GM06990 (cell line): ENCODE measurements at regions not wholly inside any gene's neighbourhood (a gene's known extent, or its start where the extent isn't known, plus 50 kb on each side); places are given as distances from the start of the nearest gene placed in this dataset.
"Not testable (repeated sequence)": the region's sequence is repeated elsewhere in the genome, so short reads cannot be mapped to it uniquely, and the experiment has no call there.

ENCODE experiments used
- DNase-seq: peaks from one replicate; pipeline ENCODE4 v3.0.0-alpha.2; 2011; ENCODE audit not compliant: insufficient read length; ENCODE audit errors: extremely low read depth
- H3K27me3 ChIP-seq: replicated peaks from 2 replicates; pipeline ENCODE4 v1.6.0; 2011; ENCODE audit warnings: low read length; ENCODE audit not compliant: control insufficient read depth, insufficient read depth
- H3K36me3 ChIP-seq: 2 replicates; pipeline ENCODE4 v1.5.1; 2011; ENCODE audit warnings: low read length; ENCODE audit not compliant: control insufficient read depth, insufficient read depth
- H3K4me3 ChIP-seq: replicated peaks from 2 replicates; pipeline ENCODE4 v1.5.1; 2011; ENCODE audit warnings: low read depth, mild to moderate bottlenecking, control low read depth, low read length
- CTCF ChIP-seq: IDR thresholded peaks from 2 replicates; pipeline ENCODE4 v1.5.1; 2011; ENCODE audit warnings: low read length, control low read depth, mild to moderate bottlenecking, inconsistent platforms; ENCODE audit not compliant: insufficient read depth, poor library complexity, severe bottlenecking

DNA sequence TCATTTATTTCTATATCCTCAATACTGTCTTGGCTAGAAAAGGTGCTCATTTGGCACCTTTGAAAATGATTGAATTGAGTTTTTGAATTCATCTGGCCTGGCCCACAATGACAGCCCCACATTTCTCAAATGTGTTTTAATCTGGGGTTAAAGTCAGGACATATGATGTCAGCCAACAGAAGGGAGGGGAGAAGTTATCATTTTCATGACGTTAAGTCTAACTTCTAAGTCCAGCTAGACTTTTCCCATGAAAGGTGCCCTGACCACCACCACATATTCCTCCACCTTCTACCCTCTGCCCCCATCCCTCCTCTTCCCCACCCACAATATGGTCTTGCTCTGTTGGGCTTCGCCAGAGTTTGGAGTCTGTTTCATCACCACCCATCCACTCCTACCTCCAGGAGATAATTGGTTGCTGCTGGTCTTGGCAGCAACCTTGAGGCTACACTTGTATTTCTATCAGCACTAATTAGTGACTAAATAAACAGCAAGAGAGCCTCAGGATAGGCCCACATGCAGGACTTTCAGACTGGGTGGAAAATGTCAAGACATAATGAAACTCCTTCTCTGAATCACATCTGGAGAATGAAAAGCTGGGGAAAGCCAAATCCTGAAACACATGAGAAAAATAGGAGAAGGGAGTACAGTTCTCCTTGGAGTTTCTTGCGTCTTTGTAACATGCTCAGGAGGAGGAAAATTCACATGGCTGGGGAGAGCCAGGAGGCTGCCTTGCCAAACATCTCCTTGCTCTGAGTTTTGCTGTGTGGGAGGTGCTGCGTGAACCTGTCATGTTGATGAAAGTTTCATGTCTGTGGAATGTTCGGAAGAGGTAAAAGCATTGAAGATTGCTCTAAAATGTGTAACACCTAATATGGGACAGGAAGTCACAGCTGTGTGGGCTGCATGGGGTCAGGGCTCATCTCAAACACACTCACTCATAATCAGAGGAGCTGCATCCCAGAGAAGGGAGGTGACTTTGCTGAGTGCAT, 544.7 kb upstream of the KLF4 start:
- no peak overlapping the region for H3K4me3 ChIP-seq
- no peak for TF ChIP-seq CTCF
- no peaks in the 10 kb centered on the region for H3K36me3 ChIP-seq
- H3K27me3 ChIP-seq = no peaks in the 10 kb centered on the region
- no peak for DNase-seq

DNA sequence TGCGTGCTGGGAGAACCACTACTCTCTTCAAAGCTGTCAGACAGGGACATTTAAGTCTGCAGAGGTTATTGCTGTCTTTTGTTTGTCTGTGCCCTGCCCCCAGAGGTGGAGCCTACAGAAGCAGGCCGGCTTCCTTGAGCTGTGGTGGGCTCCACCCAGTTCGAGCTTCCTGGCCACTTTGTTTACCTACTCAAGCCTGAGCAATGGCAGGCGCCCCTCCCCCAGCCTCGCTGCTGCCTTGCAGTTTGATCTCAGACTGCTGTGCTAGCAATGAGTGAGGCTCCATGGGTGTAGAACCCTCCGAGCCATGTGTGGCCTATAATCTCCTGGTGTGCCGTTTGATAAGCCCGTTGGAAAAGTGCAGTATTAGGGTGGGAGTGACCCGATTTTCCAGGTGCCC, 542.5 kb upstream of the KLF4 start:
- H3K36me3 ChIP-seq, H3K4me3 ChIP-seq, DNase-seq, H3K27me3 ChIP-seq: not testable (repeated sequence)

DNA sequence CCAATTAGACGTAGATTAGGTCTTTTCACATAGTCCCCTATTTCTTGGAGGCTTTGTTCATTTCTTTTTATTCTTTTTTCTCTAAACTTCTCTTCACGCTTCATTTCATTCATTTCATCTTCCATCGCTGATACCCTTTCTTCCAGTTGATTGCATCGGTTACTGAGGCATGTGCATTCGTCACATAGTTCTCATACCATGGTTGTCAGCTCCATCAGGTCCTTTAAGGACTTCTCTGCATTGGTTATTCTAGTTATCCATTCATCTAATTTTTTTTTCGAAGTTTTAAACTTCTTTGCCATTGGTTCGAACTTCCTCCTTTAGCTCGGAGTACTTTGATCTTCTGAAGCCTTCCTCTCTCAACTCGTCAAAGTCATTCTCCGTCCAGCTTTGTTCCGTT, 541.7 kb upstream of the KLF4 start:
- not testable (repeated sequence) for H3K36me3 ChIP-seq, DNase-seq, H3K27me3 ChIP-seq, H3K4me3 ChIP-seq

DNA sequence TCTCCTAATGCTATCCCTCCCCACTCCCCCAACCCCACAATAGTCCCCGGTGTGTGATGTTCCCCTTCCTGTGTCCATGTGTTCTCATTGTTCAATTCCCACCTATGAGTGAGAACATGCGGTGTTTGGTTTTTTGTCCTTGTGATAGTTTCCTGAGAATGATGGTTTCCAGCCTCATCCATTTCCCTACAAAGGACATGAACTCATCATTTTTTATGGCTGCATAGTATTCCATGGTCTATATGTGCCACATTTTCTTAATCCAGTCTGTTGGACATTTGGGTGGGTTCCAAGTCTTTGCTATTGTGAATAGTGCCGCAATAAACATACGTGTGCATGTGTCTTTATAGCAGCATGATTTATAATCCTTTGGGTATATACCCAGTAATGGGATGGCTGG, 537.1 kb upstream of the KLF4 start:
- H3K4me3 ChIP-seq, H3K27me3 ChIP-seq, DNase-seq, H3K36me3 ChIP-seq: not testable (repeated sequence)

GRCh38 chr9:108024604-108025003, 535.0 kb upstream of the KLF4 start:
- no peak for TF ChIP-seq CTCF
- Histone ChIP-seq H3K27me3 (no peaks in the 10 kb centered on the region), H3K36me3 (no peaks in the 10 kb centered on the region), H3K4me3 (no peak overlapping the region)
- no peak for DNase-seq

GRCh38 chr9:108022246-108022935, 532.8 kb upstream of the KLF4 start:
- TF ChIP-seq CTCF = no peak
- Histone ChIP-seq H3K36me3 (no peaks in the 10 kb centered on the region), H3K4me3 (no peak overlapping the region), H3K27me3 (no peaks in the 10 kb centered on the region)
- DNase-seq = no peak

GRCh38 chr9:108021096-108021710, 531.6 kb upstream of the KLF4 start:
- H3K4me3 ChIP-seq = no peak overlapping the region
- TF ChIP-seq CTCF = no peak
- no peaks in the 10 kb centered on the region for H3K36me3 ChIP-seq
- DNase-seq = no peak
- H3K27me3 ChIP-seq = no peaks in the 10 kb centered on the region
